HG03432 (cell line): ENCODE measurements at regions not wholly inside any gene's neighbourhood (a gene's known extent, or its start where the extent isn't known, plus 50 kb on each side); places are given as distances from the start of the nearest gene placed in this dataset.
A peak's percentile ranks its signal among the peaks of the same experiment; 100 is the strongest.
"Not testable (repeated sequence)": the region's sequence is repeated elsewhere in the genome, so short reads cannot be mapped to it uniquely, and the experiment has no call there.

ENCODE experiments used
- ATAC-seq: cut with Tn5 transposase; IDR thresholded peaks from one replicate; pipeline ENCODE4 v1.9.1; 2021; ENCODE audit warnings: mild to moderate bottlenecking, moderate library complexity; ENCODE audit not compliant: unreplicated experiment

- ATAC-seq: no peak
Observed at GRCh38 chr10:26355241-26355640, 82.9 kb upstream of the APBB1IP start.

GRCh38 chr10:26357203-26357602, 80.9 kb upstream of the APBB1IP start:
- peak; percentile 73 for ATAC-seq

- no peak for ATAC-seq
Observed at GRCh38 chr10:26358071-26358470, 80.1 kb upstream of the APBB1IP start.

- ATAC-seq: no peak
Observed at GRCh38 chr10:26359670-26360069, 78.5 kb upstream of the APBB1IP start.

GRCh38 chr10:26361351-26361750, 76.8 kb upstream of the APBB1IP start:
- no peak for ATAC-seq

GRCh38 chr10:26361971-26362370, 76.2 kb upstream of the APBB1IP start:
- ATAC-seq: no peak

GRCh38 chr10:26365681-26366358, 72.3 kb upstream of the APBB1IP start:
- no peak for ATAC-seq

GRCh38 chr10:26367035-26367434, 71.1 kb upstream of the APBB1IP start:
- not testable (repeated sequence) for ATAC-seq

- peak; percentile 39 for ATAC-seq
Observed at GRCh38 chr10:26367771-26368170, 70.4 kb upstream of the APBB1IP start.

- ATAC-seq: peak; percentile 60
Observed at GRCh38 chr10:26368463-26368862, 69.7 kb upstream of the APBB1IP start.

GRCh38 chr10:26372513-26373354, 65.4 kb upstream of the APBB1IP start:
- ATAC-seq: peak; percentile 85

GRCh38 chr10:26374426-26374825, 63.7 kb upstream of the APBB1IP start:
- no peak for ATAC-seq

GRCh38 chr10:26377224-26377810, 60.8 kb upstream of the APBB1IP start:
- not testable (repeated sequence) for ATAC-seq

GRCh38 chr10:26378861-26379294, 59.3 kb upstream of the APBB1IP start:
- ATAC-seq: no peak

GRCh38 chr10:26380815-26381214, 57.3 kb upstream of the APBB1IP start:
- no peak for ATAC-seq

- no peak for ATAC-seq
Observed at GRCh38 chr10:26381986-26382385, 56.2 kb upstream of the APBB1IP start.

- no peak for ATAC-seq
Observed at GRCh38 chr10:26384600-26384999, 53.5 kb upstream of the APBB1IP start.

- ATAC-seq: peak; percentile 56
Observed at GRCh38 chr10:26385443-26385842, 52.7 kb upstream of the APBB1IP start.

GRCh38 chr10:26386781-26387180, 51.4 kb upstream of the APBB1IP start:
- ATAC-seq: peak; percentile 72
